Upper lobe of right lung (tissue), 1 donor: ENCODE measurements at regions not wholly inside any gene's neighbourhood (a gene's known extent, or its start where the extent isn't known, plus 50 kb on each side); places are given as distances from the start of the nearest gene placed in this dataset.
"Not testable (repeated sequence)": the region's sequence is repeated elsewhere in the genome, so short reads cannot be mapped to it uniquely, and the experiment has no call there.

Experiments used
- ATAC-seq: fragments of 200-7000 bp; cut with Tn5 transposase; one replicate; pipeline ENCODE4 v1.9.1; 2020; ENCODE audit warnings: mild to moderate bottlenecking, moderate library complexity
- DNase-seq: peaks from one replicate; pipeline ENCODE4 v3.0.0-alpha.2; 2020
- H3K27ac ChIP-seq: fragments of 200-600 bp; one replicate; pipeline ENCODE4 v1.8.0; 2022
- H3K27me3 ChIP-seq: fragments of 200-600 bp; one replicate; pipeline ENCODE4 v1.8.0; 2022; ENCODE audit warnings: mild to moderate bottlenecking
- H3K36me3 ChIP-seq: fragments of 200-600 bp; one replicate; pipeline ENCODE4 v1.8.0; 2022
- H3K4me1 ChIP-seq: fragments of 200-600 bp; one replicate; pipeline ENCODE4 v1.8.0; 2022
- H3K4me3 ChIP-seq: fragments of 200-600 bp; one replicate; pipeline ENCODE4 v1.8.0; 2022; ENCODE audit warnings: mild to moderate bottlenecking
- H3K9me3 ChIP-seq: fragments of 200-600 bp; one replicate; pipeline ENCODE4 v1.8.0; 2022
- intact Hi-C: fragments of 100-400 bp; cut with DNase I; formaldehyde crosslinking; loops from one replicate; pipeline ENCODE4 v1.11.0; 2022
- TF ChIP-seq, protein P1 (sequence below): fragments of 200-600 bp; IDR thresholded peaks from one replicate; pipeline ENCODE4 v1.8.0; 2022; ENCODE audit warnings: antibody characterized with exemption
- donor health status: DM: no; HTN: yes; CAD: no; lungs with severe emphysema.

DNA sequence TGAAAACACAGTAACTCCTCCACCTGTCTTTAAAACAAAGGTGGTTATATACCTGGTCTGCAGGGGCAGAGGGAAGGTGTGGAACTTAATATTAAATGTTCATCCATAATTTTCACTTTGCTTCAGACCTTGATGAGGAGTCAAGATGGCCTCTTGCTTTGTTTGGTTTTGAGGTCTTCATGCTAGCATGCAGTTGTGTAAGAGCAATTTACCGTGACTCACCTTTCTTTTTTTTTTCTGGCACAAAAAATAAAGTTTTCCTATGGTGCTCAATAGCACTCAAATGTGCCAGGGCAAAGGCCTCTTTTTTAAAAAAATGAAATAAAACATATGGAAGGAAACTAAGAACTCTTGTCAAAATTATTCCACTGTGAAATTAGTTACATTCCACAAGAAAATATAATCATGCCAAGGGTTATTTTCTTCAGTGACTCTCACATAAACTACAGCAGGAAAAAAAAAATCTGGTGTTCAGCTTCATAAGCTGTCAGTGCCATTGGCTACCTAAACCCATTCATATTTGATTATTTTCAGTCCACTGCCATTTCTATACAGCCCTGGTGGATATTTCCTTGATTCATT is 128.2 kb downstream of the SLC7A11 start:
- TF ChIP-seq, protein P1, sequence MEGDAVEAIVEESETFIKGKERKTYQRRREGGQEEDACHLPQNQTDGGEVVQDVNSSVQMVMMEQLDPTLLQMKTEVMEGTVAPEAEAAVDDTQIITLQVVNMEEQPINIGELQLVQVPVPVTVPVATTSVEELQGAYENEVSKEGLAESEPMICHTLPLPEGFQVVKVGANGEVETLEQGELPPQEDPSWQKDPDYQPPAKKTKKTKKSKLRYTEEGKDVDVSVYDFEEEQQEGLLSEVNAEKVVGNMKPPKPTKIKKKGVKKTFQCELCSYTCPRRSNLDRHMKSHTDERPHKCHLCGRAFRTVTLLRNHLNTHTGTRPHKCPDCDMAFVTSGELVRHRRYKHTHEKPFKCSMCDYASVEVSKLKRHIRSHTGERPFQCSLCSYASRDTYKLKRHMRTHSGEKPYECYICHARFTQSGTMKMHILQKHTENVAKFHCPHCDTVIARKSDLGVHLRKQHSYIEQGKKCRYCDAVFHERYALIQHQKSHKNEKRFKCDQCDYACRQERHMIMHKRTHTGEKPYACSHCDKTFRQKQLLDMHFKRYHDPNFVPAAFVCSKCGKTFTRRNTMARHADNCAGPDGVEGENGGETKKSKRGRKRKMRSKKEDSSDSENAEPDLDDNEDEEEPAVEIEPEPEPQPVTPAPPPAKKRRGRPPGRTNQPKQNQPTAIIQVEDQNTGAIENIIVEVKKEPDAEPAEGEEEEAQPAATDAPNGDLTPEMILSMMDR, result no peak
- Histone ChIP-seq H3K4me1 (no peaks in the 10 kb centered on the region), H3K27ac (no peak overlapping the region), H3K27me3 (no peaks in the 10 kb centered on the region), H3K4me3 (no peak overlapping the region), H3K9me3 (no peaks in the 10 kb centered on the region), H3K36me3 (no peaks in the 10 kb centered on the region)
- DNase-seq (no peak), ATAC-seq (no peak)
- intact Hi-C loops, result no loop called here

DNA sequence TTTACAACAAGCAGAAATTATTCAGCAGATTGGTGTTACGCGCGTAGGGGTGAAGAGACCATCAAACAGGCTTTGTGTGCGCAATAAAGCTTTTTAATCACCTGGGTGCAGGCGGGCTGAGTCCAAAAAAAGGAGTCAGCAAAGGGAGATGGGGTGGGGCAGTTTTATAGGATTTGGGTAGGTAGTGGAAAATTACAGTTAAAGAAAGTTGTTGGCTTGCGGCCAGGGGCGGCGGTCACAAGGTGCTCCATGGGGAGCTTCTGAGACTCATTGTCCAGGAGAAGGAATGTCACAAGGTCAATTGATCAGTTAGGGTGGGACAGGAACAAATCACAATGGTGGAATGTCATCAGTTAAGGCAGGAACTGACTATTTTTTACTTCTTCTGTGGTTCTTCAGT is 129.3 kb downstream of the SLC7A11 start:
- H3K4me3 ChIP-seq, ATAC-seq, H3K27ac ChIP-seq, intact Hi-C loops, H3K4me1 ChIP-seq, H3K9me3 ChIP-seq, DNase-seq, H3K27me3 ChIP-seq, H3K36me3 ChIP-seq: not testable (repeated sequence)

DNA sequence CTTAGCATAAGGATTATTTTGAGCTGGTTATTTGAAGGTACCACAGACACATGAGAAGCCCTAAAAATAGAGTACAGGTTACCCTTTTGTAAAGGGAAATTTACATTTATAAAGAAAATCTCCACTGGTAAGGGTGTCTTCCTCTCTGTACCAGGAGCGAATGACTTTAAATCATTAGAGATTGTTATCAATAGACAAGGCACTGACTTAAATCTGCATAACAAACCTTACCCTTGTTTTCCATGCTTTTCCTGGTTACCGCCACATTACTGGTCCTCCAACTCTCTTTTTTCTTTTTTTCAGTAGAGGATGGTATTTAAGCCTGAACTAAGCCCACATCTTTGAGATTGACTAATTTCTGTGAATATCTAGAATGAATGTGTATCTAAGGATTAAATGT is 129.8 kb downstream of the SLC7A11 start:
- intact Hi-C loops, result no loop called here
- no peak for ATAC-seq
- Histone ChIP-seq H3K4me1 (no peaks in the 10 kb centered on the region), H3K27ac (no peak overlapping the region), H3K4me3 (no peak overlapping the region), H3K36me3 (no peaks in the 10 kb centered on the region), H3K9me3 (no peaks in the 10 kb centered on the region), H3K27me3 (no peaks in the 10 kb centered on the region)
- TF ChIP-seq, protein P1, result no peak
- DNase-seq, result no peak

DNA sequence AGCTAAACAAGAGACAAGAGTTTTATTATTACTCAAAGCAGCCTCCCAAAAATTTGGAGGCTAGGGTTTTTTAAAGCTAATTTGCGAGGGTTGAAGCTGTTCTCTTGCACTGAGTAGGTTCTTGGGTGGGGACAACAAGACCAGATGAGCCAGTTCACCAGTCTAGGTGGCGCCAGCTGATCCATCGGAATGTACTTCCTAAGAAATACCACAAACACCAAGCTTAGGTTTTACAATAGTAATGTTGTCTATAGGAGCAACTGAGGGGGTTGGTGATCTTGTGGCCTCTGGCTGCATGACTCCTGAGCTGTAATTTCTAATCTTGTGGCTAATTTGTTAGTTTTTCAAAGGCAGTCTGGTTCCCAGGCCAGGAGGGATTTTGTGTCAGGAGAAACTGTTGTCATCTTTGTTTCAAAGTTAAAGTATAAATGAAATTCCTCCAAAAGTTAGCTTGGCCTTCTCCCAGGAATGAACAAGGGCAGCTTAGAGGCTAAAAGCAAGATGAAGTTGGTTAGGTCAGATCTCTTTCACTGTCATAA is 130.6 kb downstream of the SLC7A11 start:
- no peak for DNase-seq
- intact Hi-C loops, result no loop called here
- Histone ChIP-seq H3K27ac (no peak overlapping the region), H3K27me3 (no peaks in the 10 kb centered on the region), H3K4me1 (no peaks in the 10 kb centered on the region), H3K4me3 (no peak overlapping the region), H3K36me3 (no peaks in the 10 kb centered on the region), H3K9me3 (no peaks in the 10 kb centered on the region)
- TF ChIP-seq, protein P1, result no peak
- no peak for ATAC-seq

DNA sequence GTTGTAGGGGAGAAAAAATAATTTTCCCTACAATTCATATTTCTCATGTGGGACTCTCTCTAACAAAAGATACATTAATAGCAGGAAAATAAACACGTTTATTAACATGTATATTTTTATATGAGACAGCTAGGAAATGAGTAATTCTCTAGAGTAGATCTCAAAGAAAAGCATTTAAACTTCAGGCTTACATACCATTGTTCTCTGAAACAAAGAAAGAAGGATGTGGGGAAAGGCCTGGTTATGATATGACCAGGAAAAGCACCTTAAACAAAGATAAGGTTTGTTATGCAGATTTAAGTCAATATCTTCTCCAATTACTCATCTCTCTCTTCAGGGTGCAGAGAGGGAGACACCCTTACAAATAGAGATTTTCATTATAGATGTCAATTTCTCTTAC is 131.3 kb downstream of the SLC7A11 start:
- no peak for DNase-seq
- Histone ChIP-seq H3K27ac (no peak overlapping the region), H3K4me3 (no peak overlapping the region), H3K36me3 (no peaks in the 10 kb centered on the region), H3K4me1 (no peaks in the 10 kb centered on the region), H3K27me3 (no peaks in the 10 kb centered on the region), H3K9me3 (no peaks in the 10 kb centered on the region)
- ATAC-seq, result no peak
- intact Hi-C loops, result no loop called here
- TF ChIP-seq, protein P1, result no peak

DNA sequence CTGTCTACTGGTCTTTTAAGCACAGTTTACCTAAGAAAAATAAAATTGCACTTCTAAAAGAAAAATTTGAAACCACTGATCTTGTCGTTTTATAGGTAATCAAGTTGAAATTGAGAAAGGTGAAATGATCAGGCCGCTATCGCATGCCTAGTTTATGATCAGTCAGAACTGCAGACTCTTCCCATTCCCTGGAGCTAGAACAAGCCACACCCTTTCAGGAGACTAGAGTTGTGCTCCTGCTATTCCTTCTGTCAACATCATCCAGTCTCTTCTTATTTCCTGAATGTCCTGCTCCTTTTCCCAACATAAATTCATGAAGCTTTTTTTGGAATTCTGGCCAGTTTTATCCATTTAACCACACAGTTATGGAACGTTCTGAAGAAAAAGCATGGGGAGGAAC is 135.1 kb downstream of the SLC7A11 start:
- TF ChIP-seq, protein P1, result no peak
- Histone ChIP-seq H3K36me3 (no peaks in the 10 kb centered on the region), H3K9me3 (no peaks in the 10 kb centered on the region), H3K4me3 (no peak overlapping the region), H3K4me1 (no peaks in the 10 kb centered on the region), H3K27ac (no peak overlapping the region), H3K27me3 (no peaks in the 10 kb centered on the region)
- no peak for DNase-seq
- ATAC-seq, result no peak
- intact Hi-C loops, result no loop called here
